HepG2 (cell line): ENCODE measurements at regions not wholly inside any gene's neighbourhood (a gene's known extent, or its start where the extent isn't known, plus 50 kb on each side); places are given as distances from the start of the nearest gene placed in this dataset.

Experiments used
- ARNT2 ChIP-seq: sonication (generic); formaldehyde crosslinking; IDR thresholded peaks from 2 replicates; pipeline ENCODE4 v1.8.0; 2022; ENCODE audit warnings: mild to moderate bottlenecking, low read depth, missing genetic modification reagents, moderate library complexity
- HNF4A ChIP-seq: sonication (generic); formaldehyde crosslinking; IDR thresholded peaks from 2 replicates; pipeline ENCODE4 v1.4.0; 2020; ENCODE audit warnings: missing genetic modification reagents
- MIER2 ChIP-seq: IDR thresholded peaks from 2 replicates; pipeline ENCODE4 v1.6.1; 2016; ENCODE audit warnings: missing biosample characterization, missing genetic modification reagents
- NFIB ChIP-seq: sonication (generic); formaldehyde crosslinking; IDR thresholded peaks from 2 replicates; pipeline ENCODE4 v1.9.0; 2021; ENCODE audit warnings: missing genetic modification reagents, mild to moderate bottlenecking, borderline replicate concordance
- ZNF788 ChIP-seq: sonication (generic); formaldehyde crosslinking; IDR thresholded peaks from 2 replicates; pipeline ENCODE4 v1.5.0; 2020; ENCODE audit warnings: mild to moderate bottlenecking, missing genetic modification reagents, borderline replicate concordance
- TF ChIP-seq, protein P1 (sequence below): sonication (generic); formaldehyde crosslinking; IDR thresholded peaks from 2 replicates; pipeline ENCODE4 v1.5.0; 2020; ENCODE audit warnings: mild to moderate bottlenecking, missing genetic modification reagents, moderate library complexity

DNA sequence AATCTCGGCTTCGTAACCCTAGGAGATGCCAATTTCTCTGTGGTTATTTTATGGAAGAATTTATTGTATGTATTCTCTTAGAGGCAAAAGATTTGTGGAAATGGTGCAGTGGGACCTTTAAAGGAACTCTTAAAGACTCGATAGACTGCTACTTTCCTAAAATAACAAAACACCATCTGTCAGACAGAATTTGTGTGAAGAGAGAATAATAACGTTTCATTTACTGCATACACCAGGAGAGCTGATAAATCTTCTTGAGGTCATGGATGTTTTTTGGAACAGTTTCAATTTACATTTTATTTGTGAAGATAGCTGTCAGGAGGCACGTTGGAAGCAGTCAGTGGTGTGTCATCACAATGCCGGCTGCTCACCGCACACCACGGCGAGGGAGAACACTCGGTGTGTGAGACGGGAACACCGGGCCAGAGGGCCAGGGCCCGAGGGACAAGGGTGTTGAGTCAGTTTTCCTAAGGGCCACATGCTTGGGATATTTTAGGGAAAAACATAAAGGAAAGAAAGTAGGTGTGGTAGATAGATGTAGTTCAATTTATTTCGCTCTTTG, 1681.0 kb upstream of the DDX18 start:
- no peak for TF ChIP-seq NFIB
- TF ChIP-seq MIER2 (CRISPR knock-in tag): no peak
- TF ChIP-seq, protein P1, sequence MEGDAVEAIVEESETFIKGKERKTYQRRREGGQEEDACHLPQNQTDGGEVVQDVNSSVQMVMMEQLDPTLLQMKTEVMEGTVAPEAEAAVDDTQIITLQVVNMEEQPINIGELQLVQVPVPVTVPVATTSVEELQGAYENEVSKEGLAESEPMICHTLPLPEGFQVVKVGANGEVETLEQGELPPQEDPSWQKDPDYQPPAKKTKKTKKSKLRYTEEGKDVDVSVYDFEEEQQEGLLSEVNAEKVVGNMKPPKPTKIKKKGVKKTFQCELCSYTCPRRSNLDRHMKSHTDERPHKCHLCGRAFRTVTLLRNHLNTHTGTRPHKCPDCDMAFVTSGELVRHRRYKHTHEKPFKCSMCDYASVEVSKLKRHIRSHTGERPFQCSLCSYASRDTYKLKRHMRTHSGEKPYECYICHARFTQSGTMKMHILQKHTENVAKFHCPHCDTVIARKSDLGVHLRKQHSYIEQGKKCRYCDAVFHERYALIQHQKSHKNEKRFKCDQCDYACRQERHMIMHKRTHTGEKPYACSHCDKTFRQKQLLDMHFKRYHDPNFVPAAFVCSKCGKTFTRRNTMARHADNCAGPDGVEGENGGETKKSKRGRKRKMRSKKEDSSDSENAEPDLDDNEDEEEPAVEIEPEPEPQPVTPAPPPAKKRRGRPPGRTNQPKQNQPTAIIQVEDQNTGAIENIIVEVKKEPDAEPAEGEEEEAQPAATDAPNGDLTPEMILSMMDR (CRISPR knock-in tag): no peak
- no peak for TF ChIP-seq ZNF788
- TF ChIP-seq HNF4A (CRISPR knock-in tag): no peak
- no peak for TF ChIP-seq ARNT2
